ENCODE measurements at regions not wholly inside any gene's neighbourhood (a gene's known extent, or its start where the extent isn't known, plus 50 kb on each side); places are given as distances from the start of the nearest gene placed in this dataset.
"Not testable (repeated sequence)": the region's sequence is repeated elsewhere in the genome, so short reads cannot be mapped to it uniquely, and the experiment has no call there.

DNA sequence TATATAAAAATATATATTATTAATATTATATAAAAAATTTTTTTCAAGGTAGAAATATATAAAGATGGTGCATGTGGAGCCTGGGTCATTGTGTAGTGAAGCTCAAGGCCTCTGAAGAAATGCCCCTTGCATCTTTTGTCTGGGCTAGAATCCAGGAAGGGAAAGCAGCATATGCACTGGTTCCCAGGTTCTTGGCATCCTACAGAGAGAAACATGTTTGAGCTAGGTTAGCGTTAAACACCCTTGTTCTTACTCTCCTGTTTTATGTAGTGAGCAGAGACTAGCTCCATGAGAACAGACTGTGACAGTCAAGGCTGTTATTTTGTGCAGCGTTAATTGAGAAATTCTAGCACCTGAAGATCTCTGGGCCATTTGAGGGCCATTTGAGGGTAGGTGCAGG is 116.1 kb downstream of the POM121L12 start:
- H3K36me3 ChIP-seq (ENCODE audit: control insufficient read depth in 4 of 4, insufficient read depth in 4 of 4, low read length in 4 of 4): no peaks in the 10 kb centered on the region
- H3K4me1 ChIP-seq (ENCODE audit: control insufficient read depth in 5 of 5, insufficient read depth in 5 of 5, low read length in 5 of 5): no peaks in the 10 kb centered on the region
- no peak overlapping the region for H3K9ac ChIP-seq (ENCODE audit: insufficient read depth in 1 of 2, low read length in 2 of 2)
- no peak overlapping the region for H3K27ac ChIP-seq (ENCODE audit: low read depth in 1 of 2, low read length in 1 of 2)
- 86 to 89% methylated on average over 2 of the region's 2 CpGs for WGBS, 2 donors
- DNase-seq (no peak), ATAC-seq (ENCODE audit: insufficient read depth, low FRiP score) (no peak)
- TF ChIP-seq, protein P1, sequence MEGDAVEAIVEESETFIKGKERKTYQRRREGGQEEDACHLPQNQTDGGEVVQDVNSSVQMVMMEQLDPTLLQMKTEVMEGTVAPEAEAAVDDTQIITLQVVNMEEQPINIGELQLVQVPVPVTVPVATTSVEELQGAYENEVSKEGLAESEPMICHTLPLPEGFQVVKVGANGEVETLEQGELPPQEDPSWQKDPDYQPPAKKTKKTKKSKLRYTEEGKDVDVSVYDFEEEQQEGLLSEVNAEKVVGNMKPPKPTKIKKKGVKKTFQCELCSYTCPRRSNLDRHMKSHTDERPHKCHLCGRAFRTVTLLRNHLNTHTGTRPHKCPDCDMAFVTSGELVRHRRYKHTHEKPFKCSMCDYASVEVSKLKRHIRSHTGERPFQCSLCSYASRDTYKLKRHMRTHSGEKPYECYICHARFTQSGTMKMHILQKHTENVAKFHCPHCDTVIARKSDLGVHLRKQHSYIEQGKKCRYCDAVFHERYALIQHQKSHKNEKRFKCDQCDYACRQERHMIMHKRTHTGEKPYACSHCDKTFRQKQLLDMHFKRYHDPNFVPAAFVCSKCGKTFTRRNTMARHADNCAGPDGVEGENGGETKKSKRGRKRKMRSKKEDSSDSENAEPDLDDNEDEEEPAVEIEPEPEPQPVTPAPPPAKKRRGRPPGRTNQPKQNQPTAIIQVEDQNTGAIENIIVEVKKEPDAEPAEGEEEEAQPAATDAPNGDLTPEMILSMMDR (IDR thresholded peaks at IDR 0.05; ENCODE audit: control extremely low read depth, extremely low read depth): no peak
- H3K27me3 ChIP-seq (ENCODE audit: control insufficient read depth in 3 of 3, insufficient read depth in 3 of 3, low read length in 2 of 3): no peaks in the 10 kb centered on the region
- no peak overlapping the region for H3K4me3 ChIP-seq
- no peaks in the 10 kb centered on the region for H3K9me3 ChIP-seq (ENCODE audit: control insufficient read depth in 4 of 4, insufficient read depth in 3 of 4, low read length in 3 of 4)

DNA sequence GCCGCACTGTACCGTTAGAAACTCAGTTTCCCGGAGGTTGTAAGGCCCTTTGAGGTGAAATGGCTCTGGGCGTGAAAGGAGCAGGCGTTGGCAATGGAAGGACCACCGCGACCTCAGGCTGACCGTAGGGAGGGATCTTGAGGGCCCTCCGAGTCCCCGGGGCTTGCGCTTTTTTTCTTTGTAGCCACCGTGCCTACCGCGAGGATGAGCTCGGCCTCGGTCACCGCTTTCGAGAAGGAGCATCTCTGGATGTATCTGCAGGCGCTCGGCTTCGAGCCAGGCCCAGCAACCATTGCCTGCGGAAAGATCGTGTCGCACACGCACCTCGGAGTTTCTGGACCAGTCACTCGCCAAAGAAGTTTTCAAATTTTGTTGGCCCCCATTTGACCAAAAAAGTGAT is 151.8 kb downstream of the POM121L12 start:
- H3K9ac ChIP-seq (ENCODE audit: insufficient read depth in 1 of 2, low read length in 2 of 2); DNase-seq; H3K27me3 ChIP-seq (ENCODE audit: control insufficient read depth in 3 of 3, insufficient read depth in 3 of 3, low read length in 2 of 3); H3K27ac ChIP-seq (ENCODE audit: low read depth in 1 of 2, low read length in 1 of 2); H3K36me3 ChIP-seq (ENCODE audit: control insufficient read depth in 4 of 4, insufficient read depth in 4 of 4, low read length in 4 of 4); ATAC-seq (ENCODE audit: insufficient read depth, low FRiP score); H3K4me1 ChIP-seq (ENCODE audit: control insufficient read depth in 5 of 5, insufficient read depth in 5 of 5, low read length in 5 of 5); H3K4me3 ChIP-seq; H3K9me3 ChIP-seq (ENCODE audit: control insufficient read depth in 4 of 4, insufficient read depth in 3 of 4, low read length in 3 of 4): not testable (repeated sequence)
- 89 to 93% methylated on average over 26 of the region's 27 CpGs for WGBS, 2 donors

DNA sequence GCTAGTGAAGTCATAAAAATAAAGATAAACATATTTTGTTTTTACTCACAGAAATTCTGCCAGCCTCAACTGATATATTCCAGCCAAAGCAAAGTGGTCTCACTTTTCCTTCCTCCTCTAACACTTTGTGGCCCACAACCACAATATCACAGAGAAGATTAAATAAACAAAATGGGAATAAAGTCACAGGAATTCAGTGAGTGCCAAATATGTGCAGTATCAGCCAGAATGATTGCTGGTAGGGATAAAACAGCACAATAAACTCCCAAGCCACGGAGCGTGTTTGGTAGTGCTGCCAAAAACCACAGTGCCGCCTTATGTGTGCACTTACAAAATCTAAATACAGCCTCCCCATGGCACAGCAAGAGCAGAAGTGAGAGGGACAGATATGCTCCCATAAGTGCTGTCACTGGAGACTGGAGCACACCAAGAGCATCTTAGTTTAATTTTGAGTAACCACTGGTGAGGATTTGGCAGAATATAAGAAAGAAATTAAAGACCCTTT is 155.8 kb downstream of the POM121L12 start:
- TF ChIP-seq, protein P1 (IDR thresholded peaks at IDR 0.05; ENCODE audit: control extremely low read depth, extremely low read depth): no peak
- no peak overlapping the region for H3K9ac ChIP-seq (ENCODE audit: insufficient read depth in 1 of 2, low read length in 2 of 2)
- DNase-seq (no peak), ATAC-seq (ENCODE audit: insufficient read depth, low FRiP score) (no peak)
- no peaks in the 10 kb centered on the region for H3K36me3 ChIP-seq (ENCODE audit: control insufficient read depth in 4 of 4, insufficient read depth in 4 of 4, low read length in 4 of 4)
- no peak overlapping the region for H3K27ac ChIP-seq (ENCODE audit: low read depth in 1 of 2, low read length in 1 of 2)
- peaks cover 0 to 2% (median 0%) of the 10 kb centered on the region in 4 donors for H3K9me3 ChIP-seq (ENCODE audit: control insufficient read depth in 4 of 4, insufficient read depth in 3 of 4, low read length in 3 of 4)
- no peaks in the 10 kb centered on the region for H3K4me1 ChIP-seq (ENCODE audit: control insufficient read depth in 5 of 5, insufficient read depth in 5 of 5, low read length in 5 of 5)
- H3K27me3 ChIP-seq (ENCODE audit: control insufficient read depth in 3 of 3, insufficient read depth in 3 of 3, low read length in 2 of 3): no peaks in the 10 kb centered on the region
- WGBS, 2 donors: 70 to 73% methylated on average over 3 of the region's 3 CpGs
- H3K4me3 ChIP-seq: no peak overlapping the region

DNA sequence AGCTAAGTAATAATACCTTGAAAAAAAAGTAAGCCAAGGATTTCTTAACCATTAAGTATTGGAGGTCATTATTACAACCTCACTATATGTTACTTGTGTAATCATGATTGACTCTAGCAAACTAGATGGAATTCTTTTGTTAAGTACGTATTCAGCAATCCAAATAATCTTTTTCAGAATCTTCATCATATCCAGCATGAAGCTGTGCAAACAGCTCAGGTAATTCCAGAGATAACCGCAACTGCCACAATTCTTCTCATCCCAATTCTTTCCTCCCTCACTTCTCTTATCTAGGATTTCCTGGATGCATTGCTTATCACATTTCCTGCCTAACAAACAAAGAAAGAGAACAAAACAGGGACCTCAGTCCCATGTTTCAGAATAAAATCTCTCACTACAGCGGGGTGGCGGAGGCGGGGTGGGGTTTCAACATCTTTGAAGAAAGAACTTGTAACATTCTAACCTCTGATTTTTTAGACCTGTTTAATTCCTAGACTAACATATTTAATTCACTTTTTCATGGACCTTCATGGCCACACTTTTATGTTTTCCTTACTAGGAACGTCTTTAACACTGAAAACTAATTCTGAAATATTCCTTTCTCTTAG is 156.5 kb downstream of the POM121L12 start:
- no peak overlapping the region for H3K27ac ChIP-seq (ENCODE audit: low read depth in 1 of 2, low read length in 1 of 2)
- H3K4me3 ChIP-seq: no peak overlapping the region
- TF ChIP-seq, protein P1 (IDR thresholded peaks at IDR 0.05; ENCODE audit: control extremely low read depth, extremely low read depth): no peak
- H3K27me3 ChIP-seq (ENCODE audit: control insufficient read depth in 3 of 3, insufficient read depth in 3 of 3, low read length in 2 of 3): no peaks in the 10 kb centered on the region
- no peaks in the 10 kb centered on the region for H3K4me1 ChIP-seq (ENCODE audit: control insufficient read depth in 5 of 5, insufficient read depth in 5 of 5, low read length in 5 of 5)
- no peak overlapping the region for H3K9ac ChIP-seq (ENCODE audit: insufficient read depth in 1 of 2, low read length in 2 of 2)
- no peaks in the 10 kb centered on the region for H3K36me3 ChIP-seq (ENCODE audit: control insufficient read depth in 4 of 4, insufficient read depth in 4 of 4, low read length in 4 of 4)
- ATAC-seq (ENCODE audit: insufficient read depth, low FRiP score) (no peak), DNase-seq (no peak)
- WGBS, 2 donors: 41 to 45% methylated on average over 6 of the region's 6 CpGs
- H3K9me3 ChIP-seq (ENCODE audit: control insufficient read depth in 4 of 4, insufficient read depth in 3 of 4, low read length in 3 of 4): peaks cover 0 to 2% (median 0%) of the 10 kb centered on the region in 4 donors

Data from lung (tissue), 11 donors.